Natural killer cell (primary cell): ENCODE measurements at regions not wholly inside any gene's neighbourhood (a gene's known extent, or its start where the extent isn't known, plus 50 kb on each side); places are given as distances from the start of the nearest gene placed in this dataset.

Experiments used
- ATAC-seq, 3 donors: fragments of 150-1000 bp in 2 of 3; fragments of 200-7000 bp in 1 of 3; cut with Tn5 transposase; 1 replicate in 1 of 3; 2 replicates in 2 of 3; pipeline ENCODE4 v1.10.0; 2021; ENCODE audit warnings: mild to moderate bottlenecking in 2 of 3, moderate library complexity in 2 of 3
- DNase-seq, 2 donors: peaks; one replicate each; pipeline versions ENCODE4 v3.0.0 to v3.0.0-alpha.2; 2013 to 2021; ENCODE audit warnings: mixed read lengths in 1 of 2
- H3K27ac ChIP-seq: one replicate; pipeline ENCODE4 v1.5.1; 2013; ENCODE audit warnings: mild to moderate bottlenecking, low read length
- H3K27me3 ChIP-seq: one replicate; pipeline ENCODE4 v1.6.1; 2013; ENCODE audit warnings: low read length; ENCODE audit not compliant: control insufficient read depth, insufficient read depth
- H3K36me3 ChIP-seq: one replicate; pipeline ENCODE4 v1.6.1; 2013; ENCODE audit warnings: low read length; ENCODE audit not compliant: control insufficient read depth, insufficient read depth
- H3K4me1 ChIP-seq: one replicate; pipeline ENCODE4 v1.6.1; 2013; ENCODE audit warnings: low read length; ENCODE audit not compliant: control insufficient read depth, insufficient read depth
- H3K4me3 ChIP-seq: one replicate; pipeline ENCODE4 v1.5.1; 2013; ENCODE audit warnings: low read length
- H3K9me3 ChIP-seq: one replicate; pipeline ENCODE4 v1.6.1; 2013; ENCODE audit warnings: low read length; ENCODE audit not compliant: control insufficient read depth, insufficient read depth
- H3K27ac Mint-ChIP-seq, 2 donors: one replicate each; pipeline ENCODE4 v1.8.0; 2022; ENCODE audit warnings: mild to moderate bottlenecking in 2 of 2, mixed read lengths in 2 of 2, moderate library complexity in 1 of 2
- H3K27me3 Mint-ChIP-seq, 2 donors: one replicate each; pipeline ENCODE4 v1.8.0; 2022; ENCODE audit warnings: low read depth in 2 of 2, mixed read lengths in 2 of 2
- H3K36me3 Mint-ChIP-seq: one replicate; pipeline ENCODE4 v1.8.0; 2022; ENCODE audit warnings: mixed read lengths
- H3K4me1 Mint-ChIP-seq, 2 donors: one replicate each; pipeline ENCODE4 v1.8.0; 2022; ENCODE audit warnings: mixed read lengths in 2 of 2
- H3K4me3 Mint-ChIP-seq: one replicate; pipeline ENCODE4 v1.8.0; 2022; ENCODE audit warnings: mild to moderate bottlenecking, moderate library complexity, mixed read lengths
- H3K9me3 Mint-ChIP-seq, 2 donors: one replicate each; pipeline ENCODE4 v1.8.0; 2022; ENCODE audit warnings: mixed read lengths in 2 of 2
- WGBS: methylation state at CpG from one replicate; pipeline ENCODE4 v1.1.7; 2013; ENCODE audit warnings: missing lambda C conversion rate; ENCODE audit not compliant: insufficient coverage; 5-methylcytosine and 5-hydroxymethylcytosine counted together
- intact Hi-C: fragments of 100-400 bp; cut with micrococcal nuclease; formaldehyde crosslinking; loops from one replicate; pipeline ENCODE4 v1.14.2; 2022
- TF ChIP-seq, protein P1 (sequence below): fragments of 200-600 bp; IDR thresholded peaks from one replicate; pipeline ENCODE4 v1.8.0; 2022; ENCODE audit warnings: antibody characterized with exemption

DNA sequence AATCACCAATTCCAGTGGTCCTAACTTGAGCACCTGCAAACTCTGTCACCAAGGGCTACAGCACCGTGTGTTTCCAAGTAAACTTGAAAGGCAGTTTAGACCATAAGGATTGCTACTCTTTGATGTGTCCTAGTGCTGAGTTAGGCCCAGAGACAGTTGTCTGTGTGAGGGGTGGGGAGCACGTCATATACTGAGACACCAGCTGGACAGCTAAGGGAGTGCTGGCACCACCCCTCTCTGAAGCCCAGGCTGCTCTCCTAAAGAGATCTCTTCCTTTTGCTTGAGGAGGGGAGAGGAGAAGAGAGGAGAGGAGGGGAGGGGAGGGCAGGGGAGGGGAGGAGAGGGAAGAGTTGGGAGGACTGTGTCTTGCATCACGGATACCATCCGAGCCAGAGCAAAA lies 218.7 kb upstream of the TACR3 start:
- ATAC-seq (no peak), DNase-seq (no peak)
- WGBS: 87% methylated on average over 4 of the region's 4 CpGs
- intact Hi-C loops: no loop called here
- Mint-ChIP-seq H3K4me1 (no peaks in the 10 kb centered on the region), H3K36me3 (no peaks in the 10 kb centered on the region), H3K27me3 (no peaks in the 10 kb centered on the region), H3K9me3 (peaks cover 0 to 2% of the 10 kb centered on the region in 2 donors), H3K4me3 (no peak overlapping the region), H3K27ac (no peak overlapping the region)
- Histone ChIP-seq H3K27ac (no peak overlapping the region), H3K27me3 (no peaks in the 10 kb centered on the region), H3K36me3 (no peaks in the 10 kb centered on the region), H3K9me3 (no peaks in the 10 kb centered on the region), H3K4me3 (no peak overlapping the region), H3K4me1 (no peaks in the 10 kb centered on the region)
- TF ChIP-seq, protein P1, sequence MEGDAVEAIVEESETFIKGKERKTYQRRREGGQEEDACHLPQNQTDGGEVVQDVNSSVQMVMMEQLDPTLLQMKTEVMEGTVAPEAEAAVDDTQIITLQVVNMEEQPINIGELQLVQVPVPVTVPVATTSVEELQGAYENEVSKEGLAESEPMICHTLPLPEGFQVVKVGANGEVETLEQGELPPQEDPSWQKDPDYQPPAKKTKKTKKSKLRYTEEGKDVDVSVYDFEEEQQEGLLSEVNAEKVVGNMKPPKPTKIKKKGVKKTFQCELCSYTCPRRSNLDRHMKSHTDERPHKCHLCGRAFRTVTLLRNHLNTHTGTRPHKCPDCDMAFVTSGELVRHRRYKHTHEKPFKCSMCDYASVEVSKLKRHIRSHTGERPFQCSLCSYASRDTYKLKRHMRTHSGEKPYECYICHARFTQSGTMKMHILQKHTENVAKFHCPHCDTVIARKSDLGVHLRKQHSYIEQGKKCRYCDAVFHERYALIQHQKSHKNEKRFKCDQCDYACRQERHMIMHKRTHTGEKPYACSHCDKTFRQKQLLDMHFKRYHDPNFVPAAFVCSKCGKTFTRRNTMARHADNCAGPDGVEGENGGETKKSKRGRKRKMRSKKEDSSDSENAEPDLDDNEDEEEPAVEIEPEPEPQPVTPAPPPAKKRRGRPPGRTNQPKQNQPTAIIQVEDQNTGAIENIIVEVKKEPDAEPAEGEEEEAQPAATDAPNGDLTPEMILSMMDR: no peak

DNA sequence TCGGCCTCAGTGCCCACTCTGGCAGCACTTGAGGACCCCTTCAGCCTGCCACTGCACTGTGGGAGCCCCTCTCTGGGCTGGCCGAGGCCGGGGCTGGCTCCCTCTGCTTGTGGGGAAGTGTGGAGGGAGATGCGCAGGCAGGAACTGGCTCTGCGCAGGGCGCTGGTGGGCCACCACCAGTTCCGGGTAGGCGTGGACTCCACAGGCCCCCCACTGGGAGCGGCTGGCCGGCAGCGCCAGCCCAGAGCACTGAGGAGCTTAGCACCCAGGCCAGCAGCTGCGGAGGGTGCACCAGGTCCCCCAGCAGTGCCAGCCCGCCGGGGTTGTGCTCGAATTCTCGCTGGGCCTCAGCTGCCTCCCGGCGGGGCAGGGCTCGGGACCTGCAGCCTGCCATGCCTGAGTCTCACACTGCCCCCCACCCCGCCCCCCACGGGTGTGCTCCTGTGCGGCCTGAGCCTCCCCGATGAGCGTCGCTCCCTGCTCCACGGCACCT lies 216.9 kb upstream of the TACR3 start:
- Mint-ChIP-seq H3K27ac (no peak overlapping the region), H3K27me3 (no peaks in the 10 kb centered on the region), H3K4me1 (no peaks in the 10 kb centered on the region), H3K36me3 (no peaks in the 10 kb centered on the region), H3K4me3 (no peak overlapping the region), H3K9me3 (no peaks in the 10 kb centered on the region)
- Histone ChIP-seq H3K36me3 (no peaks in the 10 kb centered on the region), H3K4me3 (no peak overlapping the region), H3K4me1 (no peaks in the 10 kb centered on the region), H3K27ac (no peak overlapping the region), H3K27me3 (no peaks in the 10 kb centered on the region), H3K9me3 (no peaks in the 10 kb centered on the region)
- TF ChIP-seq, protein P1: no peak
- no peak for DNase-seq
- WGBS: 93% methylated on average over 26 of the region's 26 CpGs
- intact Hi-C loops: no loop called here
- ATAC-seq: no peak

DNA sequence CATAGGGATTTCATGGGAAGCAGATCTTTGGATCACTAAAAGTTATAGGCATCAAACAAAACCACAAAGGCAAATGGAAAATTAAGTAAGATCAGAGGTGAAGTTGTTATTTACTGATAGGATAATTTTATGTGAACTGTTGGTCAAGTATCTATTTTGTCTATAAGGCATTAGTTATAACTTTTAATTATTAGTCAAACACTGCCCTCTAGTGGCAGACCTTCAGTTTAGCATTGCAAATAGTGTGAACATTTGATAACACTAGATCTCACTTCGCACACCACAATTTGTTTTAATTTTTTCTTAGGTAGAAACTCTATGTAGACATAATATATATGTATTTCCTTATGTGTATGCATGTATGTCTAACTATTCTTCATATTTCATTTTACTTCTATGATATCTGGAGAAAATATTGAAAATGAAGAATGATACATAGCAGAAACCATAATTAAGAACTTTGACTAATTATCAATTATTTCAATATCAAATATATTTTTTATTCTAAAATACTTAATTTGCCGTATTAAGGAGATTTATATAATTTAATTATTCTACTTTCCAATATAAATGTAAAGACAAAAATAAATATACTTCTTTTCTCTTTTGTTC lies 214.5 kb upstream of the TACR3 start:
- TF ChIP-seq, protein P1: peak; percentile 67
- H3K4me1 Mint-ChIP-seq: no peaks in the 10 kb centered on the region

DNA sequence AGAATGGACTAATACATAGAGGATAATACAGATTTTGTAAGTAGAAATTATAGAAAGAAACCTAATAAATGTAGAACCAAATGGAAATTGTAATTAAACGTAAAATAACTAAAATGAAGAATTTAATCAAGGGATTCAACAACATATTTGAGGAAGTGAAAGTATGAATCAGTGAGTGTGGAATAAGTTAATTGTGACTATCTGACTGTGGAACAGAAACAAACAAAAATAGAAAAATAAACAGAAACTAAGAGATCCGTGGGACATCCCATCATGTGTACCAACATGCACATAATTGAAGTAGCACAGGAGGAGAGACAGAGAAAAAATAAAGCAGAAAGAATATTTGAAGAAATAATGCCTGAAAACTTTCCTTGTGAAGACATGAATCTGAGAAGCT lies 208.6 kb upstream of the TACR3 start:
- Histone ChIP-seq H3K4me3 (no peak overlapping the region), H3K9me3 (no peaks in the 10 kb centered on the region), H3K4me1 (no peaks in the 10 kb centered on the region), H3K27me3 (no peaks in the 10 kb centered on the region), H3K27ac (no peak overlapping the region), H3K36me3 (no peaks in the 10 kb centered on the region)
- WGBS: no CpG with 5 or more reads among the region's 2 CpGs
- TF ChIP-seq, protein P1: no peak
- Mint-ChIP-seq H3K27ac (no peak overlapping the region), H3K36me3 (no peaks in the 10 kb centered on the region), H3K9me3 (peaks cover 2 to 4% of the 10 kb centered on the region in 2 donors), H3K4me3 (no peak overlapping the region), H3K4me1 (no peaks in the 10 kb centered on the region), H3K27me3 (no peaks in the 10 kb centered on the region)
- intact Hi-C loops: no loop called here
- no peak for ATAC-seq
- DNase-seq: no peak

More for the DNA sequence above, 214.5 kb upstream of the TACR3 start:
- DNase-seq (peak in 1 of 2 donors; percentile 39), ATAC-seq (peak in 1 of 3 donors; percentile 35)
- Mint-ChIP-seq H3K27me3 (no peaks in the 10 kb centered on the region), H3K4me3 (no peak overlapping the region), H3K9me3 (no peaks in the 10 kb centered on the region), H3K27ac (no peak overlapping the region), H3K36me3 (no peaks in the 10 kb centered on the region)
- no peaks in the 10 kb centered on the region for H3K4me1 ChIP-seq
- WGBS: no CpG with 5 or more reads among the region's 2 CpGs
- no peak overlapping the region for H3K4me3 ChIP-seq
- no peaks in the 10 kb centered on the region for H3K27me3 ChIP-seq
- intact Hi-C loops: no loop called here
- no peaks in the 10 kb centered on the region for H3K36me3 ChIP-seq
- no peak overlapping the region for H3K27ac ChIP-seq
- no peaks in the 10 kb centered on the region for H3K9me3 ChIP-seq
